Left lung (tissue), 4 donors: ENCODE measurements at regions not wholly inside any gene's neighbourhood (a gene's known extent, or its start where the extent isn't known, plus 50 kb on each side); places are given as distances from the start of the nearest gene placed in this dataset.

ENCODE experiments used
- ATAC-seq: fragments of 200-7000 bp; cut with Tn5 transposase; one replicate; pipeline ENCODE4 v1.9.1; 2020; ENCODE audit warnings: moderate library complexity
- DNase-seq, 4 donors: peaks; one replicate each; pipeline ENCODE4 v3.0.0-alpha.2; 2013 to 2020
- H3K27ac ChIP-seq, 2 donors: fragments of 200-600 bp; sonication (generic) in 1 of 2; one replicate each; pipeline versions ENCODE4 v1.5.0 to v1.8.0; 2020 to 2021
- H3K27me3 ChIP-seq, 2 donors: fragments of 200-600 bp; sonication (generic) in 1 of 2; one replicate each; pipeline versions ENCODE4 v1.5.0 to v1.8.0; 2020 to 2021
- H3K36me3 ChIP-seq, 2 donors: fragments of 200-600 bp; sonication (generic) in 1 of 2; one replicate each; pipeline versions ENCODE4 v1.5.0 to v1.8.0; 2020 to 2021
- H3K4me1 ChIP-seq, 2 donors: fragments of 200-600 bp; one replicate each; pipeline ENCODE4 v1.8.0; 2021
- H3K4me3 ChIP-seq, 2 donors: fragments of 200-600 bp; sonication (generic) in 1 of 2; one replicate each; pipeline versions ENCODE4 v1.5.0 to v1.8.0; 2020 to 2021; ENCODE audit warnings: mild to moderate bottlenecking in 1 of 2
- H3K9me3 ChIP-seq, 2 donors: fragments of 200-600 bp; sonication (generic) in 1 of 2; one replicate each; pipeline versions ENCODE4 v1.5.0 to v1.8.0; 2020 to 2021
- intact Hi-C, 2 donors: fragments of 100-400 bp; cut with DNase I; formaldehyde crosslinking; loops; one replicate each; pipeline versions ENCODE4 v1.11.2 to v1.14.2; 2022
- TF ChIP-seq, protein P1 (sequence below), 2 donors: fragments of 200-600 bp; sonication (generic) in 1 of 2; IDR thresholded peaks; one replicate each; pipeline versions ENCODE4 v1.5.0 to v1.8.0; 2021; ENCODE audit warnings: antibody characterized with exemption in 2 of 2
- donor health status: DM: no; HTN: yes; CAD: no.
- donor health status: DM: no; HTN: no; CAD: no.

DNA sequence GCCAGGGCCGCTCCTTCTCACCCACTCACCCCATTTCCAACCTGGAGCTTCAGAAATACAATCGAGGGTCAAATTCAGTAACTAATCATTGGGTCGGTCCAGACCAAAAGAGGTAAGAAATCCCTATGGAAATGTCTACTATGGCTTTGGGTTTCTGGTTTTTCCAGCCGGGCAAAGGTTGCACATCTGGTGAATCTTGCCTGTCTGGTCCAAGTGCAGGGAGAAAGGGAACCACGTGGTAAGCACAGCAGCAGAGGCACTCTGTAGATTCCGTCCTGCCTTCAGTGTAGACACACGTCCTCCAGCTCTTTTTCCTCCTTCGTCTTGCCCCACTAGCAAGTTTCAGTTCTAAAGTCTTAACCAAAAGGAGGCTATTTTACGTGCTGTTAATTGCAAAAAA lies 218.0 kb upstream of the JADE1 start:
- no peaks in the 10 kb centered on the region for H3K36me3 ChIP-seq
- no peaks in the 10 kb centered on the region for H3K4me1 ChIP-seq
- H3K9me3 ChIP-seq = peaks cover 0 to 5% of the 10 kb centered on the region in 2 donors
- TF ChIP-seq, protein P1, sequence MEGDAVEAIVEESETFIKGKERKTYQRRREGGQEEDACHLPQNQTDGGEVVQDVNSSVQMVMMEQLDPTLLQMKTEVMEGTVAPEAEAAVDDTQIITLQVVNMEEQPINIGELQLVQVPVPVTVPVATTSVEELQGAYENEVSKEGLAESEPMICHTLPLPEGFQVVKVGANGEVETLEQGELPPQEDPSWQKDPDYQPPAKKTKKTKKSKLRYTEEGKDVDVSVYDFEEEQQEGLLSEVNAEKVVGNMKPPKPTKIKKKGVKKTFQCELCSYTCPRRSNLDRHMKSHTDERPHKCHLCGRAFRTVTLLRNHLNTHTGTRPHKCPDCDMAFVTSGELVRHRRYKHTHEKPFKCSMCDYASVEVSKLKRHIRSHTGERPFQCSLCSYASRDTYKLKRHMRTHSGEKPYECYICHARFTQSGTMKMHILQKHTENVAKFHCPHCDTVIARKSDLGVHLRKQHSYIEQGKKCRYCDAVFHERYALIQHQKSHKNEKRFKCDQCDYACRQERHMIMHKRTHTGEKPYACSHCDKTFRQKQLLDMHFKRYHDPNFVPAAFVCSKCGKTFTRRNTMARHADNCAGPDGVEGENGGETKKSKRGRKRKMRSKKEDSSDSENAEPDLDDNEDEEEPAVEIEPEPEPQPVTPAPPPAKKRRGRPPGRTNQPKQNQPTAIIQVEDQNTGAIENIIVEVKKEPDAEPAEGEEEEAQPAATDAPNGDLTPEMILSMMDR (IDR thresholded peaks at IDR 0.05) = no peak
- ATAC-seq (no peak), DNase-seq (no peak)
- H3K27me3 ChIP-seq = no peaks in the 10 kb centered on the region
- H3K27ac ChIP-seq = no peak overlapping the region
- H3K4me3 ChIP-seq = no peak overlapping the region
- intact Hi-C loops = no loop called here

DNA sequence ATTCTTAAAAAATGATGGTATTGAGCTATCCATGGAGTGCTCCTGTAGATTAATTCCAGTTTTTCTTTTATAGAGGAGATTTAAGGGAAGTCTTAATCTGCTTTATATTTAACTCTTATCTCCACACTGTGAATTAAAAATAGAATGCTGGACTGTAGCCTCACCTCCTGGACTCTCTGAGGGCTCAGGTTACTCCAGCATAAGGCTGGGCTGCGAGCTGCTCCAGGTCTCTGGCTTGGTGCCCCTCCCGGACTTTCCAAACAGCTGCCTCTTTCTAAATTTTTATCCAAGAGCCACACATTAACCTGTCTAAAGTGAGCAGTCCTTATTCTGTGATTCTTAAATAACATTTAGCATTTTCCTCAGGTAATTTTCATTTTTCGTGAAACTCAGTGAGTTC lies 218.7 kb upstream of the JADE1 start:
- Histone ChIP-seq H3K9me3 (peaks cover 0 to 5% of the 10 kb centered on the region in 2 donors), H3K27ac (no peak overlapping the region), H3K27me3 (no peaks in the 10 kb centered on the region), H3K4me3 (no peak overlapping the region), H3K36me3 (no peaks in the 10 kb centered on the region), H3K4me1 (no peaks in the 10 kb centered on the region)
- intact Hi-C loops = no loop called here
- DNase-seq (no peak), ATAC-seq (no peak)
- TF ChIP-seq, protein P1 (IDR thresholded peaks at IDR 0.05) = no peak

DNA sequence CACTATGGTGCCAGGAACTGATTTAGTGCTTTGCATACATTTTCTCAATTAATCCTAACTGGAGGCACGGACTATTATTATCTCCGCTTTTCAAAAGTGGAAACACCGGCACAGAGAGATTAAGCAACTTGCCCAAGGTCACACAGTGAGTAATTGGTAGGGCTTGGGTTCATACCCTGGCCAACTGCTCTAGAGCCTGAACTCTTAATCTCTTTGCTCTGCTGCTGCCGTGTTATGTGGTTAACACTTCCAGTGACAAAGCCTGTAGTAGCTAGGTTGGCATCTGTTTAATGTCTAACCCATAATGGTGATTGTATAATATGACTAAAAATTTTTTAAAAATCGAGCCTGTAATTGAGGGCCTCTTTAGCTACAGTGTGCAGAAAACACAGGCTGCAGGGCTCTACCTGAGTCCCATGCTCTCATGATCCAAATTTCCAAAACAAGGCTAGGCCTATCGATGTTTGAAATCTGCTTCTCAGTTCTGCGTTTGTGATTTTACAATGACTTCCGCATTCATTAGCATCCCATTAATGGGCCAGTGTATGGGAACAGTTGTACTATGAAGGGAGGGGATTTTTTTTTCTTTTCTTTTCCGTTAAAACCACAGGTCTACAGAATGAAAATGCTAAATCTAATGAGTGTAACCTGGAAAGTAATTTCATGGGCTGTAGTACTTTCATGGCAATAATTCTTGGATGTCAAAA lies 219.3 kb upstream of the JADE1 start:
- H3K36me3 ChIP-seq = no peaks in the 10 kb centered on the region
- DNase-seq (no peak), ATAC-seq (no peak)
- no peaks in the 10 kb centered on the region for H3K4me1 ChIP-seq
- TF ChIP-seq, protein P1 (IDR thresholded peaks at IDR 0.05) = no peak
- H3K27ac ChIP-seq = no peak overlapping the region
- no peaks in the 10 kb centered on the region for H3K27me3 ChIP-seq
- intact Hi-C loops = no loop called here
- H3K9me3 ChIP-seq = peaks cover 0 to 5% of the 10 kb centered on the region in 2 donors
- H3K4me3 ChIP-seq = no peak overlapping the region

DNA sequence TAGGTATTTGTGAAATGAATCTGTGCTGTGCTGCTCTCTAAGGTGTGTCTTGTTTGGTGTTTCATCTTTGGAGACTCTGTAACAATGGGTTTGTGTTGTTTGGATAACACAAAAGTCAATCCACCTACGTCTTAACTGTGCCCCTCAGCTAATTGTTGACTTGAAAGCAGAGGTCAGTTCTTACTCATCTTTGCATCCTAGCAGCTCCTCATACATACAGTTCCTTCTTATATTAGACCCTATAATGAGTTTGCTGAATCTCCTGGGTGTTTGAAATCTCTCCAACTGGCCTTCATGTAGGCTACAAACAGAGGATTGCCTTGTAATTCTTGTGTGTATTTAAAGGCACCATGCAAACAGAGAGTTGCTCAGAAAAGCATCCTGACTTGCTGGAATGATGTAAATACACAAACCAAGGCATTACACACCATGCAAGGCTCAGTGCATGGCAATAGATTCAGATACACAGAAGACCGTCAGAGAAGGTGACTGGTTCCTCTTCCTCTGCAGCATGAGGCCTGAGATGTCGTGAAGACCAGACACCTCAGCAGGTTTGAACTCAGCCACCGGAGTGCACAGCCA lies 220.0 kb upstream of the JADE1 start:
- TF ChIP-seq, protein P1 (IDR thresholded peaks at IDR 0.05) = no peak
- no peak overlapping the region for H3K27ac ChIP-seq
- no peak for ATAC-seq

DNA sequence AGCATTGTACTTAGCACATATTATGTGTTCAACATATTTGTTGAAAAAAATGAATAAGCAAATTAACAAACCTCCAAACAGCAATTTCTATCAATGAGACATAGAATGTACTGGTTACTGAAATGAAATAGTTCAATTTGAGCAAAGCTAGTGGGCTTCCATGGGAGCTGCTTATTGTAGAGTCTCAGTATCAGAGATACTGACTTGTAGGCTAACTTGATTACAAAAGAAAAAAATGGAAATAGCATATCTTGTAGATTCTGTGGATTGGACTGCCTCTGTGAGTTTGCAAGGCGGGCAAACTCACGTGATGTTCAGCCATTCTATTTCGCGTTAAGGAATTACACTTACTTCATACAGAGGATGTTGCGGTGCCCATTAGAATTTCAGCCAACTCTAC lies 222.1 kb upstream of the JADE1 start:
- Histone ChIP-seq H3K4me1 (no peaks in the 10 kb centered on the region), H3K9me3 (no peaks in the 10 kb centered on the region), H3K36me3 (no peaks in the 10 kb centered on the region), H3K4me3 (no peak overlapping the region), H3K27me3 (no peaks in the 10 kb centered on the region), H3K27ac (no peak overlapping the region)
- TF ChIP-seq, protein P1 (IDR thresholded peaks at IDR 0.05) = no peak
- intact Hi-C loops = no loop called here
- DNase-seq (no peak), ATAC-seq (no peak)

More for the DNA sequence above, 220.0 kb upstream of the JADE1 start:
- no peak for DNase-seq
- peaks cover 0 to 5% of the 10 kb centered on the region in 2 donors for H3K9me3 ChIP-seq
- no peaks in the 10 kb centered on the region for H3K27me3 ChIP-seq
- intact Hi-C loops = no loop called here
- H3K4me3 ChIP-seq = no peak overlapping the region
- H3K4me1 ChIP-seq = no peaks in the 10 kb centered on the region
- no peaks in the 10 kb centered on the region for H3K36me3 ChIP-seq
